ENCODE measurements at regions not wholly inside any gene's neighbourhood (a gene's known extent, or its start where the extent isn't known, plus 50 kb on each side); places are given as distances from the start of the nearest gene placed in this dataset.

GRCh38 chr4:38560340-38560739 is 103.7 kb upstream of the KLF3 start:
- no peak for DNase-seq (ENCODE audit: low read depth, low spot score)

GRCh38 chr4:38560768-38561558 is 103.0 kb upstream of the KLF3 start:
- no peak for DNase-seq (ENCODE audit: low read depth, low spot score)

GRCh38 chr4:38562751-38563198 is 101.2 kb upstream of the KLF3 start:
- DNase-seq (ENCODE audit: low read depth, low spot score): no peak

- no peak for DNase-seq (ENCODE audit: low read depth, low spot score)
Observed at GRCh38 chr4:38563707-38564495, 100.1 kb upstream of the KLF3 start.

GRCh38 chr4:38565271-38566199 is 98.5 kb upstream of the KLF3 start:
- no peak for DNase-seq (ENCODE audit: low read depth, low spot score)

GRCh38 chr4:38566806-38567398 is 97.1 kb upstream of the KLF3 start:
- no peak for DNase-seq (ENCODE audit: low read depth, low spot score)

- DNase-seq (ENCODE audit: low read depth, low spot score): no peak
Observed at GRCh38 chr4:38567457-38567856, 96.5 kb upstream of the KLF3 start.

GRCh38 chr4:38568768-38569167 is 95.2 kb upstream of the KLF3 start:
- no peak for DNase-seq (ENCODE audit: low read depth, low spot score)

GRCh38 chr4:38570647-38571276 is 93.2 kb upstream of the KLF3 start:
- no peak for DNase-seq (ENCODE audit: low read depth, low spot score)

GRCh38 chr4:38572793-38573192 is 91.2 kb upstream of the KLF3 start:
- no peak for DNase-seq (ENCODE audit: low read depth, low spot score)

- no peak for DNase-seq (ENCODE audit: low read depth, low spot score)
Observed at GRCh38 chr4:38574559-38575333, 89.3 kb upstream of the KLF3 start.

- no peak for DNase-seq (ENCODE audit: low read depth, low spot score)
Observed at GRCh38 chr4:38576767-38577166, 87.2 kb upstream of the KLF3 start.

GRCh38 chr4:38577462-38577861 is 86.5 kb upstream of the KLF3 start:
- no peak for DNase-seq (ENCODE audit: low read depth, low spot score)

- no peak for DNase-seq (ENCODE audit: low read depth, low spot score)
Observed at GRCh38 chr4:38581426-38582106, 82.4 kb upstream of the KLF3 start.

GRCh38 chr4:38582445-38582844 is 81.6 kb upstream of the KLF3 start:
- DNase-seq (ENCODE audit: low read depth, low spot score): no peak

GRCh38 chr4:38582889-38583470 is 81.0 kb upstream of the KLF3 start:
- DNase-seq (ENCODE audit: low read depth, low spot score): peak; percentile 20

- no peak for DNase-seq (ENCODE audit: low read depth, low spot score)
Observed at GRCh38 chr4:38585871-38586270, 78.1 kb upstream of the KLF3 start.

GRCh38 chr4:38587106-38587505 is 76.9 kb upstream of the KLF3 start:
- DNase-seq (ENCODE audit: low read depth, low spot score): no peak

- no peak for DNase-seq (ENCODE audit: low read depth, low spot score)
Observed at GRCh38 chr4:38590046-38590445, 74.0 kb upstream of the KLF3 start.

Measured in smooth muscle cell of the brain vasculature (primary cell).